Upper lobe of left lung (tissue), 4 donors: ENCODE measurements at regions not wholly inside any gene's neighbourhood (a gene's known extent, or its start where the extent isn't known, plus 50 kb on each side); places are given as distances from the start of the nearest gene placed in this dataset.

Experiments
- EP300 ChIP-seq, 4 donors: sonication (generic); formaldehyde crosslinking; IDR thresholded peaks; one replicate each; pipeline ENCODE4 v1.5.1; 2017; ENCODE audit warnings: antibody characterized with exemption in 4 of 4, control low read depth in 2 of 4
- POLR2A ChIP-seq, 4 donors: fragments of 450-650 bp; IDR thresholded peaks; one replicate each; pipeline ENCODE4 v1.5.1; 2016 to 2017; ENCODE audit warnings: antibody characterized with exemption in 4 of 4, mild to moderate bottlenecking in 2 of 4
- TF ChIP-seq, protein P1 (sequence below), 6 experiments: fragments of 450-650 bp in 4 of 6; fragments of 200-600 bp in 2 of 6; sonication (generic) in 2 of 6; IDR thresholded peaks; one replicate each; pipeline ENCODE4 v1.5.1; 2016 to 2019; ENCODE audit warnings: antibody characterized with exemption in 6 of 6

DNA sequence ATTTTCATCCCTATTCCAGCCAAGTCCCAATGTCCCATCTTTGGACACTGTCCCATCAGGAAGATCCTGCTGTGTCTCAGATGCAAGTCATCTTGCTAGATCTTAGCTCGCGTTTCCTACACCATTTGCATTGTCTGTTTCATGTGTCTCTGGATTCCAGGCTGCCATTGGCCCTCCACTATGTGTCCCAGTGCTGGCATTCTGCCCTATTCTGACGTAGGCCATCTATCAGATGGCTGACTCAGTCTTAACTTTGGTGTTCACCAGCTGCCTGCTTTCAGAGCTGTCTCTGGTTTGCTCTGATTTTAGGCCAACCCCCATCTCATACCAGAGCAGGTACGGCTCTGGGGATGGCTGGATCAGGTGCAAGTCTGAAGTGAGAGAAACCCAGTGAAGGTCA is 300.9 kb upstream of the ASIC2 start:
- TF ChIP-seq POLR2A (IDR thresholded peaks at IDR 0.05), result no peak
- TF ChIP-seq, protein P1, sequence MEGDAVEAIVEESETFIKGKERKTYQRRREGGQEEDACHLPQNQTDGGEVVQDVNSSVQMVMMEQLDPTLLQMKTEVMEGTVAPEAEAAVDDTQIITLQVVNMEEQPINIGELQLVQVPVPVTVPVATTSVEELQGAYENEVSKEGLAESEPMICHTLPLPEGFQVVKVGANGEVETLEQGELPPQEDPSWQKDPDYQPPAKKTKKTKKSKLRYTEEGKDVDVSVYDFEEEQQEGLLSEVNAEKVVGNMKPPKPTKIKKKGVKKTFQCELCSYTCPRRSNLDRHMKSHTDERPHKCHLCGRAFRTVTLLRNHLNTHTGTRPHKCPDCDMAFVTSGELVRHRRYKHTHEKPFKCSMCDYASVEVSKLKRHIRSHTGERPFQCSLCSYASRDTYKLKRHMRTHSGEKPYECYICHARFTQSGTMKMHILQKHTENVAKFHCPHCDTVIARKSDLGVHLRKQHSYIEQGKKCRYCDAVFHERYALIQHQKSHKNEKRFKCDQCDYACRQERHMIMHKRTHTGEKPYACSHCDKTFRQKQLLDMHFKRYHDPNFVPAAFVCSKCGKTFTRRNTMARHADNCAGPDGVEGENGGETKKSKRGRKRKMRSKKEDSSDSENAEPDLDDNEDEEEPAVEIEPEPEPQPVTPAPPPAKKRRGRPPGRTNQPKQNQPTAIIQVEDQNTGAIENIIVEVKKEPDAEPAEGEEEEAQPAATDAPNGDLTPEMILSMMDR (IDR thresholded peaks at IDR 0.05), result no peak
- TF ChIP-seq EP300 (IDR thresholded peaks at IDR 0.05), result no peak
